GM23248 (cell line): ENCODE measurements at regions not wholly inside any gene's neighbourhood (a gene's known extent, or its start where the extent isn't known, plus 50 kb on each side); places are given as distances from the start of the nearest gene placed in this dataset.

Experiments used
- EZH2 ChIP-seq: fragments of 200-600 bp; sonication (generic); IDR thresholded peaks from 2 replicates; pipeline ENCODE4 v1.6.1; 2018; ENCODE audit warnings: antibody characterized with exemption, mild to moderate bottlenecking; ENCODE audit not compliant: insufficient read depth, poor library complexity, severe bottlenecking
- EZH2phosphoT487 ChIP-seq: fragments of 200-600 bp; sonication (generic); IDR thresholded peaks from 2 replicates; pipeline ENCODE4 v1.6.1; 2018; ENCODE audit warnings: antibody characterized with exemption, moderate library complexity, mild to moderate bottlenecking, low read depth; ENCODE audit not compliant: insufficient read depth

GRCh38 chr1:14507262-14507661, 91.2 kb upstream of the KAZN start:
- TF ChIP-seq EZH2 (no peak), EZH2phosphoT487 (no peak)
